Loucy (cell line): ENCODE measurements at regions not wholly inside any gene's neighbourhood (a gene's known extent, or its start where the extent isn't known, plus 50 kb on each side); places are given as distances from the start of the nearest gene placed in this dataset.

Source experiments
- EZH2phosphoT487 ChIP-seq: fragments of 200-600 bp; IDR thresholded peaks from 2 replicates; pipeline ENCODE4 v1.6.1; 2018; ENCODE audit warnings: antibody characterized with exemption, mild to moderate bottlenecking, moderate library complexity, borderline replicate concordance
- TF ChIP-seq, protein P1 (sequence below): fragments of 200-600 bp; sonication (generic); conservative IDR thresholded peaks from 2 replicates; pipeline ENCODE4 v1.5.1; 2014; ENCODE audit warnings: mild to moderate bottlenecking, antibody characterized with exemption, low read length

DNA sequence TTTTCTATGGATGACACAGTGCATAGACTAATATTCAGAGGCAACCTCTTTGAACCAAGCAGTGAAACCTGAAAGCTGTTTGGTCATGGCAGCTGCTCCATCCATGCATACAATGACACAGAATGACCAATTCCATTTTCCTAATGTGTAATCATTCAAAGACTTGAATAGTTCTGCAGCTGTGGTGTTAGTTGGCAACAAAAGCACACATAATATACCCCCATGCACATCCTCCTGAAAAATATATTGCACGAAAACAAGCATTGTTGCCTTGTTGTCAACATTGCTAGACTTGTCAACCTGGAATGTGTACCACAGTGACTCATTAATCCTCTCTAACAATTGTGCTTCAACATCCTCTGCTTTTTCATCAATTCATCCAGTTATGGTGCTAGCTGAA lies 71.0 kb upstream of the SEMA6A start:
- TF ChIP-seq, protein P1, sequence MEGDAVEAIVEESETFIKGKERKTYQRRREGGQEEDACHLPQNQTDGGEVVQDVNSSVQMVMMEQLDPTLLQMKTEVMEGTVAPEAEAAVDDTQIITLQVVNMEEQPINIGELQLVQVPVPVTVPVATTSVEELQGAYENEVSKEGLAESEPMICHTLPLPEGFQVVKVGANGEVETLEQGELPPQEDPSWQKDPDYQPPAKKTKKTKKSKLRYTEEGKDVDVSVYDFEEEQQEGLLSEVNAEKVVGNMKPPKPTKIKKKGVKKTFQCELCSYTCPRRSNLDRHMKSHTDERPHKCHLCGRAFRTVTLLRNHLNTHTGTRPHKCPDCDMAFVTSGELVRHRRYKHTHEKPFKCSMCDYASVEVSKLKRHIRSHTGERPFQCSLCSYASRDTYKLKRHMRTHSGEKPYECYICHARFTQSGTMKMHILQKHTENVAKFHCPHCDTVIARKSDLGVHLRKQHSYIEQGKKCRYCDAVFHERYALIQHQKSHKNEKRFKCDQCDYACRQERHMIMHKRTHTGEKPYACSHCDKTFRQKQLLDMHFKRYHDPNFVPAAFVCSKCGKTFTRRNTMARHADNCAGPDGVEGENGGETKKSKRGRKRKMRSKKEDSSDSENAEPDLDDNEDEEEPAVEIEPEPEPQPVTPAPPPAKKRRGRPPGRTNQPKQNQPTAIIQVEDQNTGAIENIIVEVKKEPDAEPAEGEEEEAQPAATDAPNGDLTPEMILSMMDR = no peak
- TF ChIP-seq EZH2phosphoT487 = no peak
